ENCODE measurements at regions not wholly inside any gene's neighbourhood (a gene's known extent, or its start where the extent isn't known, plus 50 kb on each side); places are given as distances from the start of the nearest gene placed in this dataset.

- no TSS peak for BruUV-seq (replicated peaks)
- Histone ChIP-seq H3K9me3 (ENCODE audit: control insufficient read depth, insufficient read depth, low read depth, low read length) (no peaks in the 10 kb centered on the region), H3K36me3 (ENCODE audit: control insufficient read depth, insufficient read depth, low read length) (no peaks in the 10 kb centered on the region), H3K27ac (ENCODE audit: low read length) (no peak overlapping the region), H3K4me3 (ENCODE audit: low read depth in 2 of 2, low read length in 2 of 2) (no peak overlapping the region), H3K27me3 (ENCODE audit: control insufficient read depth, insufficient read depth, low read length) (no peaks in the 10 kb centered on the region), H3K4me1 (ENCODE audit: control insufficient read depth, insufficient read depth, low read length) (no peaks in the 10 kb centered on the region)
- in situ Hi-C loops (cut with HindIII; ENCODE audit: low pct_unique_long_range_greater_than_20kb, low sequenced_read_pairs) (no loop called here), intact Hi-C loops (cut with micrococcal nuclease; ENCODE audit: unreplicated experiment) (no loop called here)
- TF ChIP-seq POLR2AphosphoS5 (IDR thresholded peaks at IDR 0.05; ENCODE audit: low read depth, low read length): no peak
- no peak for TF ChIP-seq SIN3A (IDR thresholded peaks at IDR 0.05; ENCODE audit: borderline replicate concordance, insufficient read depth, low read depth, low read length)
- no peak for TF ChIP-seq REST (IDR thresholded peaks at IDR 0.05; ENCODE audit: insufficient read depth in 1 of 2, low read depth in 2 of 2, low read length in 1 of 2)
- TF ChIP-seq TCF7L2 (IDR thresholded peaks at IDR 0.05; ENCODE audit: low read depth, low read length): no peak
- TF ChIP-seq, protein P1, sequence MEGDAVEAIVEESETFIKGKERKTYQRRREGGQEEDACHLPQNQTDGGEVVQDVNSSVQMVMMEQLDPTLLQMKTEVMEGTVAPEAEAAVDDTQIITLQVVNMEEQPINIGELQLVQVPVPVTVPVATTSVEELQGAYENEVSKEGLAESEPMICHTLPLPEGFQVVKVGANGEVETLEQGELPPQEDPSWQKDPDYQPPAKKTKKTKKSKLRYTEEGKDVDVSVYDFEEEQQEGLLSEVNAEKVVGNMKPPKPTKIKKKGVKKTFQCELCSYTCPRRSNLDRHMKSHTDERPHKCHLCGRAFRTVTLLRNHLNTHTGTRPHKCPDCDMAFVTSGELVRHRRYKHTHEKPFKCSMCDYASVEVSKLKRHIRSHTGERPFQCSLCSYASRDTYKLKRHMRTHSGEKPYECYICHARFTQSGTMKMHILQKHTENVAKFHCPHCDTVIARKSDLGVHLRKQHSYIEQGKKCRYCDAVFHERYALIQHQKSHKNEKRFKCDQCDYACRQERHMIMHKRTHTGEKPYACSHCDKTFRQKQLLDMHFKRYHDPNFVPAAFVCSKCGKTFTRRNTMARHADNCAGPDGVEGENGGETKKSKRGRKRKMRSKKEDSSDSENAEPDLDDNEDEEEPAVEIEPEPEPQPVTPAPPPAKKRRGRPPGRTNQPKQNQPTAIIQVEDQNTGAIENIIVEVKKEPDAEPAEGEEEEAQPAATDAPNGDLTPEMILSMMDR (IDR thresholded peaks at IDR 0.05): no peak
- ChIA-PET POLR2A (no interaction called here), CTCF (no interaction called here)
- ATAC-seq: no peak
- DNase-seq (ENCODE audit: low read depth, low spot score): no peak
Measured at GRCh38 chr2:147227313-147227712, 617.5 kb upstream of the ACVR2A start.

DNA sequence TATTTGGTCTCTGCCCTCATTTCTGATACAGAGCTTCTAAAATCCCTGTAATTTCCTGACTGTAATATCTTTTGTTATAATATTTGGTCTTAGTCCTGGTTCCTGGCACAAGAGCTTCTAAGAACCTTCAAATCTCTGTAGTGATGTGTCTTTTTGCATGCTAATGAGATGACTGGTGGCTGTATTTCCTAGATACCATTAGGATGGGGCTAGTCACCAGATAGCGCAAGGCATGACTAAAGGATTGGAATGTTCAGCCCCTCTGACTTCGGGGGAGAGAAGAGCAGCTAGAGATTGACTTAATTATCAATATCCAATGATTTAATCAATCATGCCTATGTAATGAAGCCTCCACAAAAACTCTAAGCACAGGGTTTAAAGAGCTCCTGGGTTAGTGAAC is 620.8 kb upstream of the ACVR2A start:
- ATAC-seq (no peak), DNase-seq (ENCODE audit: low read depth, low spot score) (no peak)
- TF ChIP-seq REST (IDR thresholded peaks at IDR 0.05; ENCODE audit: insufficient read depth in 1 of 2, low read depth in 2 of 2, low read length in 1 of 2): no peak
- no peaks in the 10 kb centered on the region for H3K27me3 ChIP-seq (ENCODE audit: control insufficient read depth, insufficient read depth, low read length)
- CTCF ChIA-PET: no interaction called here
- H3K4me1 ChIP-seq (ENCODE audit: control insufficient read depth, insufficient read depth, low read length): no peaks in the 10 kb centered on the region
- intact Hi-C loops (cut with micrococcal nuclease; ENCODE audit: unreplicated experiment) (no loop called here), in situ Hi-C loops (cut with HindIII; ENCODE audit: low pct_unique_long_range_greater_than_20kb, low sequenced_read_pairs) (no loop called here)
- no peak overlapping the region for H3K4me3 ChIP-seq (ENCODE audit: low read depth in 2 of 2, low read length in 2 of 2)
- no peaks in the 10 kb centered on the region for H3K9me3 ChIP-seq (ENCODE audit: control insufficient read depth, insufficient read depth, low read depth, low read length)
- H3K27ac ChIP-seq (ENCODE audit: low read length): no peak overlapping the region
- POLR2A ChIA-PET: no interaction called here
- H3K36me3 ChIP-seq (ENCODE audit: control insufficient read depth, insufficient read depth, low read length): no peaks in the 10 kb centered on the region
- BruUV-seq (replicated peaks): no TSS peak
